ENCODE measurements at regions not wholly inside any gene's neighbourhood (a gene's known extent, or its start where the extent isn't known, plus 50 kb on each side); places are given as distances from the start of the nearest gene placed in this dataset.

DNA sequence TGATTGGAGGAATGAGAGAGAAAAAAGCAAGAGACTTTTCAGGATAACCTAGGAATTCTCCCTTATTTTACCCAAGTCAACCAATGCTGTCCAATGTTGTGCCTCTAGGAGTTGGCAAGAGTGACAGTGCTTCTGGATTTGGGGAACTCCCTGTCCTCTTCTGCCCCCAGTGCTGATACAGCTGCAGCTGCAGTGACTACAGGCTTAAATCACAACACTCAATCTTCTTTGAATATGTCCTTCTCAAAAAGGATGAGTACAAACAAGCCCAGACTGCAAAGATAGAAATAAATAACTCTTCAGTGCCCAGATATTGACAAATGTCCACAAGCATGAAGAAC, 141.0 kb upstream of the COL21A1 start:
- H3K27me3 Mint-ChIP-seq = no peaks in the 10 kb centered on the region
- H3K36me3 Mint-ChIP-seq (ENCODE audit: insufficient read depth) = peaks cover 13% of the 10 kb centered on the region
- DNase-seq (ENCODE audit: low spot score, unreplicated experiment) = no peak
- H3K4me1 Mint-ChIP-seq (ENCODE audit: low read depth) = peaks cover 31% of the 10 kb centered on the region
- H3K9me3 Mint-ChIP-seq (ENCODE audit: low read depth) = peaks cover 23% of the 10 kb centered on the region
- H3K4me3 Mint-ChIP-seq (ENCODE audit: low read depth) = no peak overlapping the region
- TF ChIP-seq, protein P1, sequence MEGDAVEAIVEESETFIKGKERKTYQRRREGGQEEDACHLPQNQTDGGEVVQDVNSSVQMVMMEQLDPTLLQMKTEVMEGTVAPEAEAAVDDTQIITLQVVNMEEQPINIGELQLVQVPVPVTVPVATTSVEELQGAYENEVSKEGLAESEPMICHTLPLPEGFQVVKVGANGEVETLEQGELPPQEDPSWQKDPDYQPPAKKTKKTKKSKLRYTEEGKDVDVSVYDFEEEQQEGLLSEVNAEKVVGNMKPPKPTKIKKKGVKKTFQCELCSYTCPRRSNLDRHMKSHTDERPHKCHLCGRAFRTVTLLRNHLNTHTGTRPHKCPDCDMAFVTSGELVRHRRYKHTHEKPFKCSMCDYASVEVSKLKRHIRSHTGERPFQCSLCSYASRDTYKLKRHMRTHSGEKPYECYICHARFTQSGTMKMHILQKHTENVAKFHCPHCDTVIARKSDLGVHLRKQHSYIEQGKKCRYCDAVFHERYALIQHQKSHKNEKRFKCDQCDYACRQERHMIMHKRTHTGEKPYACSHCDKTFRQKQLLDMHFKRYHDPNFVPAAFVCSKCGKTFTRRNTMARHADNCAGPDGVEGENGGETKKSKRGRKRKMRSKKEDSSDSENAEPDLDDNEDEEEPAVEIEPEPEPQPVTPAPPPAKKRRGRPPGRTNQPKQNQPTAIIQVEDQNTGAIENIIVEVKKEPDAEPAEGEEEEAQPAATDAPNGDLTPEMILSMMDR (IDR thresholded peaks at IDR 0.05; ENCODE audit: unreplicated experiment) = no peak
- no peak overlapping the region for H3K27ac Mint-ChIP-seq

DNA sequence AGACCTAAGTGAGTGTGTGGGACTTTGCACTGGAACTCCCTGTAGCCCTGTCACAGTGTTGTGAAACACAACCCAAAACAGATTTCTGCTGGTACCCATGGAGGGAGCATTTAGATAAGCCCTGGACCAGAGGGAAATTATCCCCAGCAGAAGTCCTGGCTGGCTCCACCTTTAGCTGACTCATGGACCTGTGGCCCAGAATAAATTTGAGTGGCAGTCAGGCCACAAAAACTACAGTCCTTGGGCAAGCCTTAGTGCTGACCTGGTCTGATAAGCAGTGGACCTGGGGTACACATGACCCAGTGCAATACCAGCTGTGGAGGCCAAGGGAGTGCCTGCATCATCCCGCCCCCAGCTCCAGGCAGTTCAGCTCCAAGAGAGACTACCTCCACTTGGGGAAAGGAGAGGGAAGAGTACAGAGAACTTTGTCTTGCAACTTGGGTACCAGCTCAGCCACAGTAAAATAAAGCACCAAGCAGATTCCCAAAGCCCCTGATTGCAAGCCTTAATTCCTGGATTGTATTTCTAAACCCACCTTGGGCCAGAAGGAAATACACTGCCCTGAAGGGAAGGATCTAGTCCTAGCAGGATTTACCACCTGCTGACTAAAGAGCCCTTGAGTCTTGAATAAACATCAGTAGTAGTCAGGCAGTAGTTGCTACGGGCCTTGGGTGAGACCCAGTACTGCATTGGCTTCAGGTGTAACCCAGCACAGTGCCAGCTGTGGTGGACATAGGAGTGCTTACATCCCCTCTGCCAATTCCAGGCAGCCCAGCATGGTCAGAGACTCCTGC, 140.4 kb upstream of the COL21A1 start:
- peaks cover 13% of the 10 kb centered on the region for H3K36me3 Mint-ChIP-seq (ENCODE audit: insufficient read depth)
- TF ChIP-seq, protein P1 (IDR thresholded peaks at IDR 0.05; ENCODE audit: unreplicated experiment) = no peak
- H3K9me3 Mint-ChIP-seq (ENCODE audit: low read depth) = peaks cover 23% of the 10 kb centered on the region
- H3K27ac Mint-ChIP-seq = no peak overlapping the region
- H3K4me3 Mint-ChIP-seq (ENCODE audit: low read depth) = no peak overlapping the region
- H3K27me3 Mint-ChIP-seq = no peaks in the 10 kb centered on the region
- DNase-seq (ENCODE audit: low spot score, unreplicated experiment) = no peak
- peaks cover 37% of the 10 kb centered on the region for H3K4me1 Mint-ChIP-seq (ENCODE audit: low read depth)

GRCh38 chr6:56386717-56387116, 139.3 kb upstream of the COL21A1 start:
- no peak overlapping the region for H3K4me3 Mint-ChIP-seq (ENCODE audit: low read depth)
- H3K27ac Mint-ChIP-seq = no peak overlapping the region
- peaks cover 19% of the 10 kb centered on the region for H3K9me3 Mint-ChIP-seq (ENCODE audit: low read depth)
- no peaks in the 10 kb centered on the region for H3K27me3 Mint-ChIP-seq
- TF ChIP-seq, protein P1 (IDR thresholded peaks at IDR 0.05; ENCODE audit: unreplicated experiment) = no peak
- H3K36me3 Mint-ChIP-seq (ENCODE audit: insufficient read depth) = peaks cover 13% of the 10 kb centered on the region
- peaks cover 47% of the 10 kb centered on the region for H3K4me1 Mint-ChIP-seq (ENCODE audit: low read depth)
- no peak for DNase-seq (ENCODE audit: low spot score, unreplicated experiment)

- DNase-seq (ENCODE audit: low spot score, unreplicated experiment) = no peak
- H3K27ac Mint-ChIP-seq = no peak overlapping the region
- peaks cover 18% of the 10 kb centered on the region for H3K9me3 Mint-ChIP-seq (ENCODE audit: low read depth)
- H3K4me1 Mint-ChIP-seq (ENCODE audit: low read depth) = peaks cover 53% of the 10 kb centered on the region
- H3K27me3 Mint-ChIP-seq = no peaks in the 10 kb centered on the region
- peaks cover 13% of the 10 kb centered on the region for H3K36me3 Mint-ChIP-seq (ENCODE audit: insufficient read depth)
- TF ChIP-seq, protein P1 (IDR thresholded peaks at IDR 0.05; ENCODE audit: unreplicated experiment) = no peak
- no peak overlapping the region for H3K4me3 Mint-ChIP-seq (ENCODE audit: low read depth)
Measured at GRCh38 chr6:56385981-56386593, 138.7 kb upstream of the COL21A1 start.

DNA sequence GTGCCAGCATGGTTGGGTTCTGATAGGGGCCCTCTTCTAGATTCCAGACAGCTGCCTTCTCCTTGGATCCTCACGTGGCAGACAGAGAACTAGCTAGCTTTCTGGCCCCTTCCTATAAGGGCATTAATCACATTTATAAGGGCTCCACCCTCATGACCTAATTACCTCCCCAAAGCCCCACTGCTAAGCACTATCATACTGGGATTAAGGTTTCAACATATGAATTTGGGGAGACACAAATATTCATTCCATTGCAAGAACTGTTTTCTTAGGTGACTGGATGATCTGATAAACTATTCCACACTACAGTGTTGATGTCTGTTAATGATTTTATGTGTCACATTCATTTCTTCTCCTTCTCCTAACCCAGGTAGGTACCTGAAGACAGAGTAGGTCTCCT, 135.8 kb upstream of the COL21A1 start:
- H3K4me3 Mint-ChIP-seq (ENCODE audit: low read depth) = no peak overlapping the region
- H3K9me3 Mint-ChIP-seq (ENCODE audit: low read depth) = peaks cover 11% of the 10 kb centered on the region
- H3K36me3 Mint-ChIP-seq (ENCODE audit: insufficient read depth) = no peaks in the 10 kb centered on the region
- H3K4me1 Mint-ChIP-seq (ENCODE audit: low read depth) = peaks cover 56% of the 10 kb centered on the region
- H3K27me3 Mint-ChIP-seq = no peaks in the 10 kb centered on the region
- peak overlapping the region; percentile 17 for H3K27ac Mint-ChIP-seq
- TF ChIP-seq, protein P1 (IDR thresholded peaks at IDR 0.05; ENCODE audit: unreplicated experiment) = no peak
- DNase-seq (ENCODE audit: low spot score, unreplicated experiment) = no peak
